Panc1 (cell line): ENCODE measurements at regions not wholly inside any gene's neighbourhood (a gene's known extent, or its start where the extent isn't known, plus 50 kb on each side); places are given as distances from the start of the nearest gene placed in this dataset.

ENCODE experiments used
- ATAC-seq: fragments of 200-7000 bp; cut with Tn5 transposase; 2 replicates; pipeline ENCODE4 v1.9.1; 2020; ENCODE audit warnings: mild to moderate bottlenecking, moderate library complexity
- BruUV-seq: library from RNA; stranded (reverse); fragments of 400-500 nt; replicated peaks from 2 replicates; lab custom pipeline; 2021; lab: Mats Ljungman, UMichigan
- CTCF ChIA-PET: fragments of 300-600 bp; sonication (Branson Sonifier 250); formaldehyde crosslinking; loops from one replicate; lab custom pipeline; 2022; ENCODE audit warnings: antibody characterized with exemption; lab: Charles Lee
- POLR2A ChIA-PET: fragments of 300-600 bp; sonication (Branson Sonifier 250); formaldehyde crosslinking; loops from one replicate; lab custom pipeline; 2022; ENCODE audit warnings: antibody characterized with exemption; lab: Charles Lee
- DNase-seq: peaks from one replicate; pipeline ENCODE4 v3.0.0-alpha.2; 2010; ENCODE audit warnings: low read depth, low spot score
- H3K27ac ChIP-seq: 2 replicates; pipeline ENCODE4 v1.5.1; 2011; ENCODE audit warnings: mild to moderate bottlenecking, low read length, inconsistent platforms
- H3K27me3 ChIP-seq: fragments of 200-500 bp; sonication (Bioruptor generic); 2 replicates; pipeline ENCODE4 v1.6.0; 2014; ENCODE audit warnings: low read length, inconsistent platforms; ENCODE audit not compliant: control insufficient read depth, insufficient read depth
- H3K36me3 ChIP-seq: fragments of 200-500 bp; sonication (Bioruptor generic); 2 replicates; pipeline ENCODE4 v1.5.1; 2014; ENCODE audit warnings: inconsistent platforms, mild to moderate bottlenecking, low read length, moderate library complexity; ENCODE audit not compliant: control insufficient read depth, insufficient read depth
- H3K4me1 ChIP-seq: 2 replicates; pipeline ENCODE4 v1.5.1; 2011; ENCODE audit warnings: inconsistent platforms, mild to moderate bottlenecking, low read length, moderate library complexity; ENCODE audit not compliant: control insufficient read depth, insufficient read depth
- H3K4me3 ChIP-seq, 2 experiments: 2 replicates each; pipeline ENCODE4 v1.5.1; 2011 to 2012; ENCODE audit warnings: low read depth in 2 of 2, low read length in 2 of 2, mild to moderate bottlenecking in 2 of 2, inconsistent platforms in 1 of 2, moderate library complexity in 1 of 2
- H3K9me3 ChIP-seq: fragments of 200-500 bp; sonication (Bioruptor generic); 2 replicates; pipeline ENCODE4 v1.5.1; 2014; ENCODE audit warnings: low read depth, mild to moderate bottlenecking, inconsistent platforms, low read length, moderate library complexity; ENCODE audit not compliant: control insufficient read depth, insufficient read depth
- CTCF ChIP-seq: fragments of 450-650 bp; IDR thresholded peaks from 2 replicates; pipeline ENCODE4 v1.5.1; 2017; ENCODE audit warnings: mild to moderate bottlenecking
- POLR2AphosphoS5 ChIP-seq: IDR thresholded peaks from 2 replicates; pipeline ENCODE4 v1.6.1; 2012; ENCODE audit warnings: mild to moderate bottlenecking, low read depth, low read length, moderate library complexity
- SIN3A ChIP-seq: IDR thresholded peaks from 2 replicates; pipeline ENCODE4 v1.6.1; 2012; ENCODE audit warnings: low read depth, mild to moderate bottlenecking, low read length, moderate library complexity, borderline replicate concordance; ENCODE audit not compliant: insufficient read depth
- TCF7L2 ChIP-seq: IDR thresholded peaks from 2 replicates; pipeline ENCODE4 v1.6.1; 2011; ENCODE audit warnings: mild to moderate bottlenecking, low read depth, low read length, inconsistent platforms
- in situ Hi-C: cut with HindIII; loops from 2 replicates; pipeline ENCODE4 v1.10.0; 2016; ENCODE audit warnings: low sequenced_read_pairs, low pct_unique_long_range_greater_than_20kb
- intact Hi-C: fragments of 100-400 bp; cut with micrococcal nuclease; formaldehyde crosslinking; loops from one replicate; pipeline ENCODE4 v1.10.0; 2022; ENCODE audit not compliant: unreplicated experiment
- TF ChIP-seq, protein P1 (sequence below), 2 experiments: IDR thresholded peaks; 2 replicates each; pipeline ENCODE4 v1.6.1; 2011 to 2012; ENCODE audit warnings: low read depth in 2 of 2, control low read depth in 1 of 2, low read length in 1 of 2, mild to moderate bottlenecking in 1 of 2, moderate library complexity in 1 of 2; ENCODE audit not compliant: insufficient read depth in 1 of 2

- in situ Hi-C loops = no loop called here
- Histone ChIP-seq H3K4me3 (no peak overlapping the region), H3K4me1 (0 out of 2 replicates have a peak, but pooled peaks cover 5% of the 10 kb centered on the region), H3K27me3 (no peaks in the 10 kb centered on the region), H3K27ac (no peak overlapping the region), H3K9me3 (no peaks in the 10 kb centered on the region), H3K36me3 (no peaks in the 10 kb centered on the region)
- DNase-seq = no peak
- intact Hi-C loops = no loop called here
- no TSS peak for BruUV-seq
- TF ChIP-seq TCF7L2 (no peak), SIN3A (no peak), CTCF (no peak), POLR2AphosphoS5 (no peak)
- TF ChIP-seq, protein P1, sequence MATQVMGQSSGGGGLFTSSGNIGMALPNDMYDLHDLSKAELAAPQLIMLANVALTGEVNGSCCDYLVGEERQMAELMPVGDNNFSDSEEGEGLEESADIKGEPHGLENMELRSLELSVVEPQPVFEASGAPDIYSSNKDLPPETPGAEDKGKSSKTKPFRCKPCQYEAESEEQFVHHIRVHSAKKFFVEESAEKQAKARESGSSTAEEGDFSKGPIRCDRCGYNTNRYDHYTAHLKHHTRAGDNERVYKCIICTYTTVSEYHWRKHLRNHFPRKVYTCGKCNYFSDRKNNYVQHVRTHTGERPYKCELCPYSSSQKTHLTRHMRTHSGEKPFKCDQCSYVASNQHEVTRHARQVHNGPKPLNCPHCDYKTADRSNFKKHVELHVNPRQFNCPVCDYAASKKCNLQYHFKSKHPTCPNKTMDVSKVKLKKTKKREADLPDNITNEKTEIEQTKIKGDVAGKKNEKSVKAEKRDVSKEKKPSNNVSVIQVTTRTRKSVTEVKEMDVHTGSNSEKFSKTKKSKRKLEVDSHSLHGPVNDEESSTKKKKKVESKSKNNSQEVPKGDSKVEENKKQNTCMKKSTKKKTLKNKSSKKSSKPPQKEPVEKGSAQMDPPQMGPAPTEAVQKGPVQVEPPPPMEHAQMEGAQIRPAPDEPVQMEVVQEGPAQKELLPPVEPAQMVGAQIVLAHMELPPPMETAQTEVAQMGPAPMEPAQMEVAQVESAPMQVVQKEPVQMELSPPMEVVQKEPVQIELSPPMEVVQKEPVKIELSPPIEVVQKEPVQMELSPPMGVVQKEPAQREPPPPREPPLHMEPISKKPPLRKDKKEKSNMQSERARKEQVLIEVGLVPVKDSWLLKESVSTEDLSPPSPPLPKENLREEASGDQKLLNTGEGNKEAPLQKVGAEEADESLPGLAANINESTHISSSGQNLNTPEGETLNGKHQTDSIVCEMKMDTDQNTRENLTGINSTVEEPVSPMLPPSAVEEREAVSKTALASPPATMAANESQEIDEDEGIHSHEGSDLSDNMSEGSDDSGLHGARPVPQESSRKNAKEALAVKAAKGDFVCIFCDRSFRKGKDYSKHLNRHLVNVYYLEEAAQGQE (IDR thresholded peaks at IDR 0.05; ENCODE audit: insufficient read depth in 1 of 2, low read depth in 2 of 2, low read length in 1 of 2) = no peak
- no peak for ATAC-seq
- ChIA-PET CTCF (no interaction called here), POLR2A (interaction anchor here (0.6 kb wide), 1 partner anchor 42 kb away, joined by 3 read pairs; no protein-coding TSS in a partner anchor)
Observed at GRCh38 chr3:194245474-194245873, 105.7 kb downstream of the CPN2 start.

DNA sequence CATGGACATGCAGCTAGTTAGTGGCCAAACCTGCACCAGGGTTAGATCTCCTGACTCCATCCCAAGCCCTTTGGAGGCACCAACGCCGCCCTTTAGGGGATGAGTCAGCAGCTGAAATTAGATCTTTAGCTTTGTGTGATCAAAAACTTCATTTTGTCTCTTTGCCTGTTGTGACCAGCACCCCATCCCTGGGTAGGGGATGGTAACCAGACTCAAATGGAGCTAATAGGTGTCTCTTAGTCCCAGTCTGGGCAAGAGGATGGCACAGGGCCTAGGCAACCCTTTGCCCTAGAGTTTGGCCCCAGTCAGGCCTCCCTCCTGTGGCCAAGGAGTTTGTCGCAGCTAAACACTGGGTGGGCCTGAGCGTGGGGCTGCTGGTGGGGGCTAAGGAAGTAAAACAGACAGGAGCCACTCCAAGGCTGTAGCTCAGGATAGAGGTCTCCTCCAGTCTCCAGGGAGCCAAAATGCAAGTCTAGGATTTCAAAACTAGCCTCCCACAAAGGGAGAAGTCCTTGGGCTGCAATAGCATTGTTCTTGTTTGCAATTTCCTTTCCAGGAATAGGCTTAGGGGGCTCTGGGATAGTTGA lies 105.1 kb downstream of the CPN2 start:
- 0 out of 2 replicates have a peak, but pooled peaks cover 5% of the 10 kb centered on the region for H3K4me1 ChIP-seq
- no peaks in the 10 kb centered on the region for H3K36me3 ChIP-seq
- no peak for TF ChIP-seq POLR2AphosphoS5
- TF ChIP-seq, protein P1 (IDR thresholded peaks at IDR 0.05; ENCODE audit: insufficient read depth in 1 of 2, low read depth in 2 of 2, low read length in 1 of 2) = no peak
- TF ChIP-seq TCF7L2 = no peak
- TF ChIP-seq SIN3A = no peak
- TF ChIP-seq CTCF = no peak
- ChIA-PET CTCF (no interaction called here), POLR2A (interaction anchor here (0.6 kb wide), 1 partner anchor 41 kb away, joined by 3 read pairs; no protein-coding TSS in a partner anchor)
- DNase-seq (no peak), ATAC-seq (no peak)
- no peak overlapping the region for H3K4me3 ChIP-seq
- no peaks in the 10 kb centered on the region for H3K9me3 ChIP-seq
- H3K27ac ChIP-seq = no peak overlapping the region
- in situ Hi-C loops (no loop called here), intact Hi-C loops (no loop called here)
- H3K27me3 ChIP-seq = no peaks in the 10 kb centered on the region
- no TSS peak for BruUV-seq
